ENCODE measurements at regions not wholly inside any gene's neighbourhood (a gene's known extent, or its start where the extent isn't known, plus 50 kb on each side); places are given as distances from the start of the nearest gene placed in this dataset.

GRCh38 chr1:4271338-4271998, 371.4 kb upstream of the C1orf174 start:
- H3K9me3 ChIP-seq (ENCODE audit: control insufficient read depth, low read depth, low read length) = no peaks in the 10 kb centered on the region
- H3K4me1 ChIP-seq (ENCODE audit: control insufficient read depth, low read depth, low read length) = peaks cover 17% of the 10 kb centered on the region
- no peaks in the 10 kb centered on the region for H3K36me3 ChIP-seq (ENCODE audit: control insufficient read depth, low read depth, low read length)

GRCh38 chr1:4272568-4272967, 372.5 kb upstream of the C1orf174 start:
- no peaks in the 10 kb centered on the region for H3K36me3 ChIP-seq (ENCODE audit: control insufficient read depth, low read depth, low read length)
- no peak overlapping the region for H3K4me3 ChIP-seq (ENCODE audit: low read length)
- no peaks in the 10 kb centered on the region for H3K9me3 ChIP-seq (ENCODE audit: control insufficient read depth, low read depth, low read length)
- H3K27me3 ChIP-seq (ENCODE audit: control insufficient read depth, insufficient read depth, low read length) = no peaks in the 10 kb centered on the region
- H3K9ac ChIP-seq (ENCODE audit: low read length) = no peak overlapping the region
- peaks cover 25% of the 10 kb centered on the region for H3K4me1 ChIP-seq (ENCODE audit: control insufficient read depth, low read depth, low read length)
- H3K27ac ChIP-seq (ENCODE audit: low read length) = no peak overlapping the region

More at GRCh38 chr1:4271338-4271998, 371.4 kb upstream of the C1orf174 start:
- no peak overlapping the region for H3K27ac ChIP-seq (ENCODE audit: low read length)
- no peak overlapping the region for H3K9ac ChIP-seq (ENCODE audit: low read length)
- H3K27me3 ChIP-seq (ENCODE audit: control insufficient read depth, insufficient read depth, low read length) = no peaks in the 10 kb centered on the region
- H3K4me3 ChIP-seq (ENCODE audit: low read length) = no peak overlapping the region

GRCh38 chr1:4273243-4273642, 373.2 kb upstream of the C1orf174 start:
- no peaks in the 10 kb centered on the region for H3K36me3 ChIP-seq (ENCODE audit: control insufficient read depth, low read depth, low read length)
- no peaks in the 10 kb centered on the region for H3K27me3 ChIP-seq (ENCODE audit: control insufficient read depth, insufficient read depth, low read length)
- no peak overlapping the region for H3K27ac ChIP-seq (ENCODE audit: low read length)
- H3K4me1 ChIP-seq (ENCODE audit: control insufficient read depth, low read depth, low read length) = peaks cover 25% of the 10 kb centered on the region
- peaks cover 5% of the 10 kb centered on the region for H3K9me3 ChIP-seq (ENCODE audit: control insufficient read depth, low read depth, low read length)
- H3K4me3 ChIP-seq (ENCODE audit: low read length) = no peak overlapping the region
- no peak overlapping the region for H3K9ac ChIP-seq (ENCODE audit: low read length)

GRCh38 chr1:4273747-4274146, 373.7 kb upstream of the C1orf174 start:
- H3K36me3 ChIP-seq (ENCODE audit: control insufficient read depth, low read depth, low read length) = no peaks in the 10 kb centered on the region
- no peak overlapping the region for H3K9ac ChIP-seq (ENCODE audit: low read length)
- no peak overlapping the region for H3K4me3 ChIP-seq (ENCODE audit: low read length)
- H3K4me1 ChIP-seq (ENCODE audit: control insufficient read depth, low read depth, low read length) = peaks cover 25% of the 10 kb centered on the region
- H3K27ac ChIP-seq (ENCODE audit: low read length) = no peak overlapping the region
- H3K27me3 ChIP-seq (ENCODE audit: control insufficient read depth, insufficient read depth, low read length) = no peaks in the 10 kb centered on the region
- H3K9me3 ChIP-seq (ENCODE audit: control insufficient read depth, low read depth, low read length) = peaks cover 5% of the 10 kb centered on the region

- Histone ChIP-seq H3K9me3 (ENCODE audit: control insufficient read depth, low read depth, low read length) (peaks cover 5% of the 10 kb centered on the region), H3K27me3 (ENCODE audit: control insufficient read depth, insufficient read depth, low read length) (no peaks in the 10 kb centered on the region), H3K4me3 (ENCODE audit: low read length) (no peak overlapping the region)
These were observed 375.0 kb upstream of the C1orf174 start for GRCh38 chr1:4275083-4275482.

GRCh38 chr1:4276238-4276637, 376.2 kb upstream of the C1orf174 start:
- H3K4me1 ChIP-seq (ENCODE audit: control insufficient read depth, low read depth, low read length) = peaks cover 17% of the 10 kb centered on the region
- peaks cover 5% of the 10 kb centered on the region for H3K9me3 ChIP-seq (ENCODE audit: control insufficient read depth, low read depth, low read length)
- H3K27me3 ChIP-seq (ENCODE audit: control insufficient read depth, insufficient read depth, low read length) = no peaks in the 10 kb centered on the region
- H3K36me3 ChIP-seq (ENCODE audit: control insufficient read depth, low read depth, low read length) = no peaks in the 10 kb centered on the region
- H3K9ac ChIP-seq (ENCODE audit: low read length) = no peak overlapping the region
- peak overlapping the region; percentile 8 for H3K4me3 ChIP-seq (ENCODE audit: low read length)
- no peak overlapping the region for H3K27ac ChIP-seq (ENCODE audit: low read length)

More at GRCh38 chr1:4275083-4275482, 375.0 kb upstream of the C1orf174 start:
- H3K27ac ChIP-seq (ENCODE audit: low read length) = no peak overlapping the region
- peaks cover 17% of the 10 kb centered on the region for H3K4me1 ChIP-seq (ENCODE audit: control insufficient read depth, low read depth, low read length)
- no peak overlapping the region for H3K9ac ChIP-seq (ENCODE audit: low read length)
- H3K36me3 ChIP-seq (ENCODE audit: control insufficient read depth, low read depth, low read length) = no peaks in the 10 kb centered on the region

- Histone ChIP-seq H3K36me3 (ENCODE audit: control insufficient read depth, low read depth, low read length) (no peaks in the 10 kb centered on the region), H3K27me3 (ENCODE audit: control insufficient read depth, insufficient read depth, low read length) (no peaks in the 10 kb centered on the region), H3K9ac (ENCODE audit: low read length) (no peak overlapping the region), H3K9me3 (ENCODE audit: control insufficient read depth, low read depth, low read length) (peaks cover 5% of the 10 kb centered on the region), H3K4me1 (ENCODE audit: control insufficient read depth, low read depth, low read length) (peaks cover 17% of the 10 kb centered on the region), H3K4me3 (ENCODE audit: low read length) (no peak overlapping the region), H3K27ac (ENCODE audit: low read length) (no peak overlapping the region)
These were observed 376.8 kb upstream of the AJAP1 start for GRCh38 chr1:4277598-4277997.

GRCh38 chr1:4284976-4285375, 369.4 kb upstream of the AJAP1 start:
- H3K27ac ChIP-seq (ENCODE audit: low read length) = no peak overlapping the region
- H3K36me3 ChIP-seq (ENCODE audit: control insufficient read depth, low read depth, low read length) = no peaks in the 10 kb centered on the region
- H3K27me3 ChIP-seq (ENCODE audit: control insufficient read depth, insufficient read depth, low read length) = no peaks in the 10 kb centered on the region
- no peaks in the 10 kb centered on the region for H3K9me3 ChIP-seq (ENCODE audit: control insufficient read depth, low read depth, low read length)
- no peaks in the 10 kb centered on the region for H3K4me1 ChIP-seq (ENCODE audit: control insufficient read depth, low read depth, low read length)
- H3K4me3 ChIP-seq (ENCODE audit: low read length) = no peak overlapping the region
- no peak overlapping the region for H3K9ac ChIP-seq (ENCODE audit: low read length)

- no peaks in the 10 kb centered on the region for H3K4me1 ChIP-seq (ENCODE audit: control insufficient read depth, low read depth, low read length)
- no peak overlapping the region for H3K4me3 ChIP-seq (ENCODE audit: low read length)
- no peak overlapping the region for H3K9ac ChIP-seq (ENCODE audit: low read length)
- no peaks in the 10 kb centered on the region for H3K36me3 ChIP-seq (ENCODE audit: control insufficient read depth, low read depth, low read length)
- H3K9me3 ChIP-seq (ENCODE audit: control insufficient read depth, low read depth, low read length) = no peaks in the 10 kb centered on the region
- H3K27me3 ChIP-seq (ENCODE audit: control insufficient read depth, insufficient read depth, low read length) = no peaks in the 10 kb centered on the region
- no peak overlapping the region for H3K27ac ChIP-seq (ENCODE audit: low read length)
These were observed 361.5 kb upstream of the AJAP1 start for GRCh38 chr1:4292861-4293260.

- no peaks in the 10 kb centered on the region for H3K9me3 ChIP-seq (ENCODE audit: control insufficient read depth, low read depth, low read length)
- no peak overlapping the region for H3K27ac ChIP-seq (ENCODE audit: low read length)
- no peaks in the 10 kb centered on the region for H3K27me3 ChIP-seq (ENCODE audit: control insufficient read depth, insufficient read depth, low read length)
- H3K9ac ChIP-seq (ENCODE audit: low read length) = no peak overlapping the region
- H3K4me1 ChIP-seq (ENCODE audit: control insufficient read depth, low read depth, low read length) = no peaks in the 10 kb centered on the region
- no peak overlapping the region for H3K4me3 ChIP-seq (ENCODE audit: low read length)
- no peaks in the 10 kb centered on the region for H3K36me3 ChIP-seq (ENCODE audit: control insufficient read depth, low read depth, low read length)
These were observed 355.9 kb upstream of the AJAP1 start for GRCh38 chr1:4298361-4299083.

- no peaks in the 10 kb centered on the region for H3K27me3 ChIP-seq (ENCODE audit: control insufficient read depth, insufficient read depth, low read length)
- no peak overlapping the region for H3K9ac ChIP-seq (ENCODE audit: low read length)
- H3K36me3 ChIP-seq (ENCODE audit: control insufficient read depth, low read depth, low read length) = no peaks in the 10 kb centered on the region
- no peak overlapping the region for H3K4me3 ChIP-seq (ENCODE audit: low read length)
- H3K9me3 ChIP-seq (ENCODE audit: control insufficient read depth, low read depth, low read length) = no peaks in the 10 kb centered on the region
- H3K27ac ChIP-seq (ENCODE audit: low read length) = no peak overlapping the region
- no peaks in the 10 kb centered on the region for H3K4me1 ChIP-seq (ENCODE audit: control insufficient read depth, low read depth, low read length)
These were observed 353.4 kb upstream of the AJAP1 start for GRCh38 chr1:4301007-4301406.

GRCh38 chr1:4303303-4303702, 351.1 kb upstream of the AJAP1 start:
- no peaks in the 10 kb centered on the region for H3K27me3 ChIP-seq (ENCODE audit: control insufficient read depth, insufficient read depth, low read length)
- H3K27ac ChIP-seq (ENCODE audit: low read length) = no peak overlapping the region
- H3K9ac ChIP-seq (ENCODE audit: low read length) = no peak overlapping the region
- no peaks in the 10 kb centered on the region for H3K36me3 ChIP-seq (ENCODE audit: control insufficient read depth, low read depth, low read length)
- no peaks in the 10 kb centered on the region for H3K9me3 ChIP-seq (ENCODE audit: control insufficient read depth, low read depth, low read length)
- no peaks in the 10 kb centered on the region for H3K4me1 ChIP-seq (ENCODE audit: control insufficient read depth, low read depth, low read length)
- no peak overlapping the region for H3K4me3 ChIP-seq (ENCODE audit: low read length)

Data from iPS-18a (cell line).